ENCODE measurements at regions not wholly inside any gene's neighbourhood (a gene's known extent, or its start where the extent isn't known, plus 50 kb on each side); places are given as distances from the start of the nearest gene placed in this dataset.

GRCh38 chr1:217032715-217033367 lies 309.6 kb upstream of the ESRRG start:
- FAIRE-seq, result no peak

GRCh38 chr1:217029281-217030157 lies 306.3 kb upstream of the ESRRG start:
- no peak for FAIRE-seq

GRCh38 chr1:217027403-217028080 lies 304.3 kb upstream of the ESRRG start:
- no peak for FAIRE-seq

GRCh38 chr1:217026531-217026930 lies 303.3 kb upstream of the ESRRG start:
- FAIRE-seq, result no peak

- no peak for FAIRE-seq
Observed at GRCh38 chr1:217025381-217025780, 302.2 kb upstream of the ESRRG start.

GRCh38 chr1:217024911-217025310 lies 301.7 kb upstream of the ESRRG start:
- FAIRE-seq, result no peak

- no peak for FAIRE-seq
Observed at GRCh38 chr1:217021956-217022355, 298.7 kb upstream of the ESRRG start.

GRCh38 chr1:217021400-217021799 lies 298.2 kb upstream of the ESRRG start:
- no peak for FAIRE-seq

GRCh38 chr1:217019475-217019874 lies 296.2 kb upstream of the ESRRG start:
- no peak for FAIRE-seq

GRCh38 chr1:217018648-217019047 lies 295.4 kb upstream of the ESRRG start:
- FAIRE-seq, result no peak

GRCh38 chr1:217017165-217017564 lies 293.9 kb upstream of the ESRRG start:
- FAIRE-seq, result no peak

GRCh38 chr1:217014066-217014465 lies 290.8 kb upstream of the ESRRG start:
- FAIRE-seq, result no peak

- no peak for FAIRE-seq
Observed at GRCh38 chr1:217012659-217013058, 289.4 kb upstream of the ESRRG start.

GRCh38 chr1:217011097-217011496 lies 287.9 kb upstream of the ESRRG start:
- FAIRE-seq, result no peak

- FAIRE-seq, result no peak
Observed at GRCh38 chr1:217010253-217010652, 287.0 kb upstream of the ESRRG start.

GRCh38 chr1:217009376-217009775 lies 286.1 kb upstream of the ESRRG start:
- no peak for FAIRE-seq

GRCh38 chr1:217004776-217005436 lies 281.7 kb upstream of the ESRRG start:
- FAIRE-seq, result no peak

GRCh38 chr1:217003355-217003754 lies 280.1 kb upstream of the ESRRG start:
- peak; percentile 52 for FAIRE-seq

- FAIRE-seq, result no peak
Observed at GRCh38 chr1:216997831-216998230, 274.6 kb upstream of the ESRRG start.

GRCh38 chr1:216997069-216997468 lies 273.8 kb upstream of the ESRRG start:
- no peak for FAIRE-seq

GRCh38 chr1:216984536-216984935 lies 261.3 kb upstream of the ESRRG start:
- no peak for FAIRE-seq

- no peak for FAIRE-seq
Observed at GRCh38 chr1:216983823-216984222, 260.6 kb upstream of the ESRRG start.

- FAIRE-seq, result no peak
Observed at GRCh38 chr1:216961516-216961915, 238.3 kb upstream of the ESRRG start.
